GM23338 (cell line): ENCODE measurements at regions not wholly inside any gene's neighbourhood (a gene's known extent, or its start where the extent isn't known, plus 50 kb on each side); places are given as distances from the start of the nearest gene placed in this dataset.

ENCODE experiments used
- CREB1 ChIP-seq: fragments of 250-450 bp; sonication (Bioruptor Pico); IDR thresholded peaks from 2 replicates; pipeline ENCODE4 v1.5.0; 2020; ENCODE audit warnings: low read depth, mild to moderate bottlenecking, moderate library complexity
- CTCF ChIP-seq, 2 experiments: fragments of 200-600 bp in 1 of 2; sonication (generic) in 1 of 2; conservative IDR thresholded peaks; 2 replicates each; pipeline versions ENCODE4 v1.5.1 to v1.6.1; 2016 to 2017; ENCODE audit warnings: antibody characterized with exemption in 2 of 2, low read depth in 2 of 2, mild to moderate bottlenecking in 2 of 2, moderate library complexity in 1 of 2
- ETS1 ChIP-seq: IDR thresholded peaks from 2 replicates; pipeline ENCODE4 v1.6.1; 2016; ENCODE audit warnings: antibody characterized with exemption
- EZH2 ChIP-seq: fragments of 200-600 bp; sonication (generic); IDR thresholded peaks from one replicate; pipeline ENCODE4 v1.8.0; 2017; ENCODE audit warnings: antibody characterized with exemption, mild to moderate bottlenecking, low read depth; ENCODE audit not compliant: unreplicated experiment
- EZH2phosphoT487 ChIP-seq: fragments of 200-600 bp; sonication (generic); IDR thresholded peaks from one replicate; pipeline ENCODE4 v1.8.1; 2018; ENCODE audit warnings: antibody characterized with exemption; ENCODE audit not compliant: unreplicated experiment
- JUNB ChIP-seq: IDR thresholded peaks from one replicate; pipeline ENCODE4 v1.6.1; 2016; ENCODE audit warnings: antibody characterized with exemption; ENCODE audit not compliant: unreplicated experiment
- NANOG ChIP-seq: IDR thresholded peaks from 2 replicates; pipeline ENCODE4 v1.6.1; 2016; ENCODE audit warnings: antibody characterized with exemption, borderline replicate concordance
- POLR2AphosphoS5 ChIP-seq: IDR thresholded peaks from 2 replicates; pipeline ENCODE4 v1.6.1; 2016; ENCODE audit warnings: antibody characterized with exemption, low read depth
- REST ChIP-seq: IDR thresholded peaks from one replicate; pipeline ENCODE4 v1.6.1; 2018; ENCODE audit warnings: antibody characterized with exemption; ENCODE audit not compliant: unreplicated experiment
- ZNF114 ChIP-seq: fragments of 250-450 bp; sonication (Bioruptor Pico); IDR thresholded peaks from 2 replicates; pipeline ENCODE4 v1.5.0; 2020; ENCODE audit warnings: mild to moderate bottlenecking, moderate library complexity
- ZNF331 ChIP-seq: fragments of 250-450 bp; sonication (Bioruptor Pico); IDR thresholded peaks from 2 replicates; pipeline ENCODE4 v1.5.0; 2020; ENCODE audit warnings: low read depth, mild to moderate bottlenecking, moderate library complexity
- ZNF462 ChIP-seq: fragments of 250-450 bp; sonication (Bioruptor Pico); IDR thresholded peaks from 2 replicates; pipeline ENCODE4 v1.5.0; 2020; ENCODE audit warnings: mild to moderate bottlenecking, moderate library complexity

GRCh38 chr7:36794689-36795088, 70.4 kb upstream of the AOAH start:
- TF ChIP-seq CTCF (conservative IDR thresholded peaks at IDR 0.05; ENCODE audit: low read depth in 2 of 2) (peak in 1 of 2 experiments; percentile 24; a peak in 1 of 4 replicates), REST (no peak), EZH2 (no peak), JUNB (no peak), POLR2AphosphoS5 (no peak), ZNF114 (CRISPR knock-in tag) (no peak), CREB1 (CRISPR knock-in tag) (no peak), EZH2phosphoT487 (no peak), ETS1 (no peak), NANOG (no peak), ZNF462 (no peak), ZNF331 (CRISPR knock-in tag) (no peak)
